ENCODE measurements at regions not wholly inside any gene's neighbourhood (a gene's known extent, or its start where the extent isn't known, plus 50 kb on each side); places are given as distances from the start of the nearest gene placed in this dataset.

GRCh38 chr14:29265852-29266251 lies 499.3 kb downstream of the FOXG1 start:
- Mint-ChIP-seq H3K27me3 (ENCODE audit: unreplicated experiment) (no peaks in the 10 kb centered on the region), H3K9me3 (ENCODE audit: unreplicated experiment) (peaks cover 3% of the 10 kb centered on the region), H3K27ac (ENCODE audit: unreplicated experiment) (no peak overlapping the region), H3K4me3 (ENCODE audit: unreplicated experiment) (no peak overlapping the region), H3K36me3 (ENCODE audit: unreplicated experiment) (no peaks in the 10 kb centered on the region), H3K4me1 (ENCODE audit: unreplicated experiment) (no peaks in the 10 kb centered on the region)
- no peak for DNase-seq (ENCODE audit: extremely low spot score, unreplicated experiment)
- TF ChIP-seq CTCF (IDR thresholded peaks at IDR 0.05): no peak

GRCh38 chr14:29271669-29272068 lies 505.1 kb downstream of the FOXG1 start:
- H3K4me1 Mint-ChIP-seq (ENCODE audit: unreplicated experiment): no peaks in the 10 kb centered on the region
- no peak overlapping the region for H3K4me3 Mint-ChIP-seq (ENCODE audit: unreplicated experiment)
- no peaks in the 10 kb centered on the region for H3K27me3 Mint-ChIP-seq (ENCODE audit: unreplicated experiment)
- no peaks in the 10 kb centered on the region for H3K9me3 Mint-ChIP-seq (ENCODE audit: unreplicated experiment)
- no peak overlapping the region for H3K27ac Mint-ChIP-seq (ENCODE audit: unreplicated experiment)
- no peak for TF ChIP-seq CTCF (IDR thresholded peaks at IDR 0.05)
- H3K36me3 Mint-ChIP-seq (ENCODE audit: unreplicated experiment): no peaks in the 10 kb centered on the region
- no peak for DNase-seq (ENCODE audit: extremely low spot score, unreplicated experiment)

- H3K9me3 Mint-ChIP-seq (ENCODE audit: unreplicated experiment): no peaks in the 10 kb centered on the region
- H3K27me3 Mint-ChIP-seq (ENCODE audit: unreplicated experiment): no peaks in the 10 kb centered on the region
- TF ChIP-seq CTCF (IDR thresholded peaks at IDR 0.05): no peak
- DNase-seq (ENCODE audit: extremely low spot score, unreplicated experiment): no peak
- H3K27ac Mint-ChIP-seq (ENCODE audit: unreplicated experiment): no peak overlapping the region
- no peak overlapping the region for H3K4me3 Mint-ChIP-seq (ENCODE audit: unreplicated experiment)
- no peaks in the 10 kb centered on the region for H3K36me3 Mint-ChIP-seq (ENCODE audit: unreplicated experiment)
- no peaks in the 10 kb centered on the region for H3K4me1 Mint-ChIP-seq (ENCODE audit: unreplicated experiment)
Measured at GRCh38 chr14:29273513-29273912, 506.9 kb downstream of the FOXG1 start.

- Mint-ChIP-seq H3K4me1 (ENCODE audit: unreplicated experiment) (no peaks in the 10 kb centered on the region), H3K4me3 (ENCODE audit: unreplicated experiment) (no peak overlapping the region), H3K27ac (ENCODE audit: unreplicated experiment) (no peak overlapping the region), H3K9me3 (ENCODE audit: unreplicated experiment) (no peaks in the 10 kb centered on the region), H3K27me3 (ENCODE audit: unreplicated experiment) (no peaks in the 10 kb centered on the region), H3K36me3 (ENCODE audit: unreplicated experiment) (no peaks in the 10 kb centered on the region)
- DNase-seq (ENCODE audit: extremely low spot score, unreplicated experiment): no peak
- TF ChIP-seq CTCF (IDR thresholded peaks at IDR 0.05): no peak
Measured at GRCh38 chr14:29274890-29275596, 508.5 kb downstream of the FOXG1 start.

GRCh38 chr14:29278301-29279263 lies 512.0 kb downstream of the FOXG1 start:
- Mint-ChIP-seq H3K4me3 (ENCODE audit: unreplicated experiment) (no peak overlapping the region), H3K4me1 (ENCODE audit: unreplicated experiment) (no peaks in the 10 kb centered on the region), H3K9me3 (ENCODE audit: unreplicated experiment) (no peaks in the 10 kb centered on the region), H3K36me3 (ENCODE audit: unreplicated experiment) (no peaks in the 10 kb centered on the region), H3K27me3 (ENCODE audit: unreplicated experiment) (no peaks in the 10 kb centered on the region), H3K27ac (ENCODE audit: unreplicated experiment) (no peak overlapping the region)
- DNase-seq (ENCODE audit: extremely low spot score, unreplicated experiment): no peak
- TF ChIP-seq CTCF (IDR thresholded peaks at IDR 0.05): no peak
